Endothelial cell of umbilical vein (primary cell): ENCODE measurements at regions not wholly inside any gene's neighbourhood (a gene's known extent, or its start where the extent isn't known, plus 50 kb on each side); places are given as distances from the start of the nearest gene placed in this dataset.

Experiments
- EZH2 ChIP-seq: IDR thresholded peaks from 2 replicates; pipeline ENCODE4 v1.6.1; 2012; ENCODE audit warnings: borderline replicate concordance, low read depth, mild to moderate bottlenecking, moderate library complexity, low read length, inconsistent platforms; ENCODE audit not compliant: severe bottlenecking
- JUN ChIP-seq: IDR thresholded peaks from 2 replicates; pipeline ENCODE4 v1.6.1; 2011; ENCODE audit warnings: borderline replicate concordance, low read depth; ENCODE audit not compliant: insufficient read length, insufficient read depth
- POLR2A ChIP-seq: IDR thresholded peaks from 2 replicates; pipeline ENCODE4 v1.6.1; 2012; ENCODE audit warnings: low read depth, mild to moderate bottlenecking, control low read depth, low read length
- POLR2AphosphoS5 ChIP-seq: IDR thresholded peaks from 2 replicates; pipeline ENCODE4 v1.6.1; 2012; ENCODE audit warnings: low read depth, mild to moderate bottlenecking, control low read depth, low read length, moderate library complexity; ENCODE audit not compliant: insufficient read depth
- TF ChIP-seq, protein P1 (sequence below), 2 donors: IDR thresholded peaks; 1 replicate in 1 of 2; 2 replicates in 1 of 2; pipeline ENCODE4 v1.5.1; 2011; ENCODE audit warnings: low read length in 2 of 2, mild to moderate bottlenecking in 2 of 2, moderate library complexity in 2 of 2, control low read depth in 1 of 2, inconsistent platforms in 1 of 2, low read depth in 1 of 2; ENCODE audit not compliant: insufficient read depth in 1 of 2; ENCODE audit errors: extremely low read depth in 1 of 2
- TF ChIP-seq, protein P2 (sequence below): IDR thresholded peaks from 2 replicates; pipeline ENCODE4 v1.6.1; 2011; ENCODE audit not compliant: insufficient read depth, insufficient read length

- TF ChIP-seq, protein P1, sequence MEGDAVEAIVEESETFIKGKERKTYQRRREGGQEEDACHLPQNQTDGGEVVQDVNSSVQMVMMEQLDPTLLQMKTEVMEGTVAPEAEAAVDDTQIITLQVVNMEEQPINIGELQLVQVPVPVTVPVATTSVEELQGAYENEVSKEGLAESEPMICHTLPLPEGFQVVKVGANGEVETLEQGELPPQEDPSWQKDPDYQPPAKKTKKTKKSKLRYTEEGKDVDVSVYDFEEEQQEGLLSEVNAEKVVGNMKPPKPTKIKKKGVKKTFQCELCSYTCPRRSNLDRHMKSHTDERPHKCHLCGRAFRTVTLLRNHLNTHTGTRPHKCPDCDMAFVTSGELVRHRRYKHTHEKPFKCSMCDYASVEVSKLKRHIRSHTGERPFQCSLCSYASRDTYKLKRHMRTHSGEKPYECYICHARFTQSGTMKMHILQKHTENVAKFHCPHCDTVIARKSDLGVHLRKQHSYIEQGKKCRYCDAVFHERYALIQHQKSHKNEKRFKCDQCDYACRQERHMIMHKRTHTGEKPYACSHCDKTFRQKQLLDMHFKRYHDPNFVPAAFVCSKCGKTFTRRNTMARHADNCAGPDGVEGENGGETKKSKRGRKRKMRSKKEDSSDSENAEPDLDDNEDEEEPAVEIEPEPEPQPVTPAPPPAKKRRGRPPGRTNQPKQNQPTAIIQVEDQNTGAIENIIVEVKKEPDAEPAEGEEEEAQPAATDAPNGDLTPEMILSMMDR (IDR thresholded peaks at IDR 0.05; ENCODE audit: extremely low read depth in 1 of 2, insufficient read depth in 1 of 2, low read depth in 1 of 2, low read length in 2 of 2), result no peak
- TF ChIP-seq, protein P2, sequence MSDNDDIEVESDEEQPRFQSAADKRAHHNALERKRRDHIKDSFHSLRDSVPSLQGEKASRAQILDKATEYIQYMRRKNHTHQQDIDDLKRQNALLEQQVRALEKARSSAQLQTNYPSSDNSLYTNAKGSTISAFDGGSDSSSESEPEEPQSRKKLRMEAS, result no peak
- TF ChIP-seq EZH2, result no peak
- no peak for TF ChIP-seq POLR2A
- TF ChIP-seq JUN, result no peak
- no peak for TF ChIP-seq POLR2AphosphoS5
Observed at GRCh38 chr1:219506936-219507335, 106.0 kb downstream of the ZC3H11B start.
